Activated CD8-positive, alpha-beta T cell treated with anti-CD3 and anti-CD28 coated beads for 36 hours (primary cell): ENCODE measurements at regions not wholly inside any gene's neighbourhood (a gene's known extent, or its start where the extent isn't known, plus 50 kb on each side); places are given as distances from the start of the nearest gene placed in this dataset.

Source experiments
- ATAC-seq: fragments of 200-7000 bp; cut with Tn5 transposase; one replicate; pipeline ENCODE4 v1.10.0; 2021; ENCODE audit warnings: mild to moderate bottlenecking, moderate library complexity
- CTCF ChIA-PET: fragments of 350-600 bp; sonication (Branson Sonifier 250); formaldehyde crosslinking; loops from one replicate; lab custom pipeline; 2021; ENCODE audit warnings: antibody characterized with exemption; lab: Charles Lee
- POLR2A ChIA-PET: fragments of 350-600 bp; sonication (Branson Sonifier 250); formaldehyde crosslinking; loops from one replicate; lab custom pipeline; 2021; ENCODE audit warnings: antibody characterized with exemption; lab: Charles Lee
- DNase-seq: peaks from one replicate; pipeline ENCODE4 v3.0.0-alpha.2; 2020
- H3K27ac Mint-ChIP-seq: one replicate; pipeline ENCODE4 v1.8.0; 2021; ENCODE audit warnings: mild to moderate bottlenecking, mixed read lengths
- H3K27me3 Mint-ChIP-seq: one replicate; pipeline ENCODE4 v1.8.0; 2021; ENCODE audit warnings: mixed read lengths
- H3K36me3 Mint-ChIP-seq: one replicate; pipeline ENCODE4 v1.8.0; 2021; ENCODE audit warnings: low read depth, mixed read lengths
- H3K4me1 Mint-ChIP-seq: one replicate; pipeline ENCODE4 v1.8.0; 2021; ENCODE audit warnings: low read depth, mixed read lengths
- H3K4me3 Mint-ChIP-seq: one replicate; pipeline ENCODE4 v1.8.0; 2021; ENCODE audit warnings: mild to moderate bottlenecking, moderate library complexity, mixed read lengths
- H3K9me3 Mint-ChIP-seq: one replicate; pipeline ENCODE4 v1.8.0; 2021; ENCODE audit warnings: mixed read lengths
- intact Hi-C: fragments of 100-400 bp; cut with micrococcal nuclease; formaldehyde crosslinking; loops from one replicate; pipeline ENCODE4 v1.10.0; 2022
- TF ChIP-seq, protein P1 (sequence below): fragments of 200-600 bp; IDR thresholded peaks from one replicate; pipeline ENCODE4 v1.8.0; 2022; ENCODE audit warnings: antibody characterized with exemption, mild to moderate bottlenecking

DNA sequence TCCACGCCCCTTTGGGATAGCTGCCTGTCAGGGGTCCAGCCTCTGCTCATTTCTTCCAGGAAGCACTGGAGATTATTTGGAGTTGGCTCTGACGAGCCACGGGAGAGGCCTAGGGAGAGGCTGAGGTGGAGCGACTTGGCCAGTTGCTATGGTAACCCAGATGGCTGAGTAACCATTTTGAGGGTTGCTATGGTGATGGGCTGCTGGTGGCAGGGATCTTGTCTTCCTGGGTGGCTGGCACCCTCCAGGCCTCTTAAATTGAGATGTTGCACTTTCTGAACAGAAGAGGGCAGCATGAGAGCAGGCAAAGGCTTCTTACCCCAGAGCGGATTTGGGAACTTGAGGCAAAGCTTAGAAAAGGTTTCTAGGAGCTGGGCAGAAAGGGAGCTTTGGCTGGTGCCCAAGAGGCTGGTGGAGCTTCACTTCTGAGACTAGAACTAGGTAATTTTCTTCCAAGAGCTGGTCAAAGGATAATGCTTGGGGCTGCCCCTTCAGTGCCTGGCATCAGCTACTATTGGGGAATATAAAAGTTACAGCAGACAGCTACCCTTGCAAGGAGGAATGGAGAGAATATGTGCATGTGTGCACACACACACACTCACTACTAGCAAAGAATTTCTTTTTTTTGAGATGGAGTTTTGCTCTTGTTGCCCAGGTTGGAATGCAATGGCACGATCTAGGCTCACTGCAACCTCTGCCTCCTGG, 72.5 kb downstream of the NDUFS5 start:
- DNase-seq (peak; percentile 74), ATAC-seq (peak; percentile 84)
- Mint-ChIP-seq H3K4me1 (peaks cover 22% of the 10 kb centered on the region), H3K9me3 (no peaks in the 10 kb centered on the region), H3K27ac (no peak overlapping the region), H3K27me3 (no peaks in the 10 kb centered on the region), H3K4me3 (no peak overlapping the region), H3K36me3 (no peaks in the 10 kb centered on the region)
- CTCF ChIA-PET, result interaction anchor here (0.6 to 9.9 kb wide), 78 partner anchors 9 to 569 kb away, joined by 3 to 156 read pairs (median 4); no protein-coding TSS in a partner anchor
- intact Hi-C loops, result loop anchor here (10.0 kb wide), 2 partner anchors 224 to 446 kb away; partner anchors contain the start of gene MYCBP
- TF ChIP-seq, protein P1, sequence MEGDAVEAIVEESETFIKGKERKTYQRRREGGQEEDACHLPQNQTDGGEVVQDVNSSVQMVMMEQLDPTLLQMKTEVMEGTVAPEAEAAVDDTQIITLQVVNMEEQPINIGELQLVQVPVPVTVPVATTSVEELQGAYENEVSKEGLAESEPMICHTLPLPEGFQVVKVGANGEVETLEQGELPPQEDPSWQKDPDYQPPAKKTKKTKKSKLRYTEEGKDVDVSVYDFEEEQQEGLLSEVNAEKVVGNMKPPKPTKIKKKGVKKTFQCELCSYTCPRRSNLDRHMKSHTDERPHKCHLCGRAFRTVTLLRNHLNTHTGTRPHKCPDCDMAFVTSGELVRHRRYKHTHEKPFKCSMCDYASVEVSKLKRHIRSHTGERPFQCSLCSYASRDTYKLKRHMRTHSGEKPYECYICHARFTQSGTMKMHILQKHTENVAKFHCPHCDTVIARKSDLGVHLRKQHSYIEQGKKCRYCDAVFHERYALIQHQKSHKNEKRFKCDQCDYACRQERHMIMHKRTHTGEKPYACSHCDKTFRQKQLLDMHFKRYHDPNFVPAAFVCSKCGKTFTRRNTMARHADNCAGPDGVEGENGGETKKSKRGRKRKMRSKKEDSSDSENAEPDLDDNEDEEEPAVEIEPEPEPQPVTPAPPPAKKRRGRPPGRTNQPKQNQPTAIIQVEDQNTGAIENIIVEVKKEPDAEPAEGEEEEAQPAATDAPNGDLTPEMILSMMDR, result peak; percentile 76
- POLR2A ChIA-PET, result interaction anchor here (0.6 to 1.3 kb wide), 3 partner anchors 51 to 160 kb away, joined by 3 to 4 read pairs (median 3); no protein-coding TSS in a partner anchor

DNA sequence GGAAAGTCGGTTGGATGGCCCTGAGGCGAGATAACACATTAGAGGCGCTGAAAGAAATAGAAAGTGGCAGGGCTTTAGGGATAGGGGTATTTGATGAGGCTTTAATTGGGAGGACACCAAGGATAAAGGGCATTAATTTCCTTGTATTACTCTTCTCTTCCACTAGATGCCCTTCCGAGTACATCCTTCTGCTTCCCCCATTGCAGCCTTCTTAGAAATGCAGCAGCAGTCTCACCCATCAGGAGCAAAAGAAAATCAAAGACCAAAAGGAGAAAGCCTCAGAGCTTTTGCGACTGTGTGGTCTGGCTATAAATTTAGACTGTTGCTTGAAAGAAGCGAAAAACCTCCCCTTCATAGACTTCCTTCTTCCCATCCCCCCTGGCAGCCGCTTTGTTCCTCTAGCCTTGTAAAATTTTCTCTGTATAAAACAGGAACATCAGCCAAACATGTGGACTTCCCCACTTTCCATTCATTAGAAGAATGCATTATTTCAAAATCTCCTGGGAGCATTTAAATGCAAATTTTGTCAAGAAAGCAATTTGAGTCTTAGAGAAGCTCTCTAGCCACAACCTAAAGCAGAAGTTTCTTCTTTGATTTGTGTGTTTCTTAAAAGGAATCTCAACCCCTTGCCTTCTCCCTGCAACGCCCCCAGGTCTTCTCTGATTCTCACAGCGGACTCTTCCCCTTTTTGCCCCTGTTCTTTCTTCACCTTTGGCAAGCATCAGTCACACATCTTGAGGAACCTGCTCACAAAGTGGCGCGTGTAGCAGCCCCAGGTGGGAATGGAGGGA, 76.6 kb downstream of the NDUFS5 start:
- intact Hi-C loops, result loop anchor here (5.0 kb wide), 2 partner anchors 90 to 155 kb away; no protein-coding TSS in a partner anchor

DNA sequence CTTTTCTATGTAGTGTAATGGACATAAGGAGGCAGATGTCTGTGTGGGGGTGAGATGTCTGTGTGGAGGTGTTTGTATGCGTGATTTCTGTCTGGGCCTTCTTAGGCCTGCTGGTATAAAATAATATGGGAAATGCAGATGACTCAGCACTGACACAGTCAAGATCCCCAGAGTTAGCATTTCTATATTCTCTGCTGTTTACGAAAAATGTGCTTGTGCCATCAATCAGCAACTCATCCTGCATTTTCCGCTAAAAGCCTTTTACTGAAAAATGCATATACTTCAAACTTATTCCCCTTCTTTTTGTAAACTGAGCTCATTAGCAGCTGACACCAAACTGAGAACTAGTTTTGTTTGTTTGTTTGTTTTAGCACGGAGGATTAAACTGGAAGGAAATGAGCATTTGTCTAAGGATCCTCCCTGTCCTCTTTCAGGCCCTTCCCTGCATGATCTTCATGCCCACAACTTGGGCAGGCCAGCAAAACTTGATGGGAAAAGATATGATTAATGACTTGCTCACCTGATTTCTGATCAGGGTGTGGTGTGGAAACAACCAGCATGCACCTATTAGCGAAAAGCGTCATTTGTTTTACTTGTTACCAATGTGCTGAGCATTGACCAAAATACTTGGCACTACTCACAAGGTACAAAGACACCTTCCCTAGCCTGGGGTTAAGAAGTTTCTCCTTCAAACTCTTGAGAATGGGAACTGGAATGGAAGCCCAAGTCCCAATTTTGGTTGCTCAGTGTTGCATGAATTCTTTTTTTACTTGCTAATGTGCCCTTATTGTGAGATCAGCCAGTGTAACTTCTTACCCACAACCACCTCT, 77.4 kb downstream of the NDUFS5 start:
- ChIA-PET POLR2A (interaction anchor here (0.6 kb wide), 1 partner anchor 677 kb away, joined by 3 read pairs; no protein-coding TSS in a partner anchor), CTCF (interaction anchor here (0.9 to 9.9 kb wide), 10 partner anchors 8 to 307 kb away, joined by 3 to 156 read pairs (median 4); no protein-coding TSS in a partner anchor)
- ATAC-seq, result peak; percentile 5
- Mint-ChIP-seq H3K36me3 (no peaks in the 10 kb centered on the region), H3K9me3 (no peaks in the 10 kb centered on the region), H3K4me3 (peak overlapping the region; percentile 59), H3K27me3 (peaks cover 7% of the 10 kb centered on the region), H3K27ac (peak overlapping the region; percentile 60), H3K4me1 (peaks cover 30% of the 10 kb centered on the region)
- no peak for DNase-seq
- TF ChIP-seq, protein P1, result no peak
- intact Hi-C loops, result loop anchor here (5.0 kb wide), 2 partner anchors 89 to 154 kb away; no protein-coding TSS in a partner anchor

More for the DNA sequence above, 76.6 kb downstream of the NDUFS5 start:
- POLR2A ChIA-PET, result no interaction called here
- CTCF ChIA-PET, result interaction anchor here (0.7 to 9.9 kb wide), 14 partner anchors 9 to 308 kb away, joined by 3 to 156 read pairs (median 3); no protein-coding TSS in a partner anchor
- H3K27me3 Mint-ChIP-seq, result peaks cover 7% of the 10 kb centered on the region
- peak; percentile 64 for ATAC-seq
- H3K36me3 Mint-ChIP-seq, result no peaks in the 10 kb centered on the region
- H3K4me1 Mint-ChIP-seq, result peaks cover 32% of the 10 kb centered on the region
- DNase-seq, result peak; percentile 46
- H3K4me3 Mint-ChIP-seq, result peak overlapping the region; percentile 11
- TF ChIP-seq, protein P1, result peak; percentile 74
- H3K27ac Mint-ChIP-seq, result peak overlapping the region; percentile 60
- no peaks in the 10 kb centered on the region for H3K9me3 Mint-ChIP-seq

GRCh38 chr1:39104158-39105060, 78.3 kb downstream of the NDUFS5 start:
- Mint-ChIP-seq H3K4me3 (peak overlapping the region; percentile 59), H3K36me3 (no peaks in the 10 kb centered on the region), H3K27ac (no peak overlapping the region), H3K27me3 (peaks cover 7% of the 10 kb centered on the region), H3K4me1 (peaks cover 27% of the 10 kb centered on the region), H3K9me3 (no peaks in the 10 kb centered on the region)
- CTCF ChIA-PET, result interaction anchor here (2.5 to 9.9 kb wide), 3 partner anchors 12 to 153 kb away, joined by 10 to 156 read pairs (median 11); no protein-coding TSS in a partner anchor
- DNase-seq, result no peak
- ATAC-seq, result no peak
- TF ChIP-seq, protein P1, result no peak
- intact Hi-C loops, result loop anchor here (5.0 kb wide), 2 partner anchors 88 to 153 kb away; no protein-coding TSS in a partner anchor
- POLR2A ChIA-PET, result no interaction called here
